Keratinocyte (primary cell): ENCODE measurements at regions not wholly inside any gene's neighbourhood (a gene's known extent, or its start where the extent isn't known, plus 50 kb on each side); places are given as distances from the start of the nearest gene placed in this dataset.
"Not testable (repeated sequence)": the region's sequence is repeated elsewhere in the genome, so short reads cannot be mapped to it uniquely, and the experiment has no call there.

Experiments used
- DNase-seq: peaks from one replicate; pipeline ENCODE4 v3.0.0-alpha.2; 2011; ENCODE audit warnings: low read depth, missing footprints, low spot score
- FAIRE-seq: peaks from 2 replicates; lab custom pipeline; 2011; peaks lifted over from hg19 to GRCh38; lab: Jason Lieb, UNC
- H2AFZ ChIP-seq: 2 replicates; pipeline ENCODE4 v1.6.0; 2012; ENCODE audit warnings: low read length, control low read depth, inconsistent platforms; ENCODE audit not compliant: control insufficient read depth
- H3K27ac ChIP-seq: 2 replicates; pipeline ENCODE4 v1.5.1; 2011; ENCODE audit warnings: low read length; ENCODE audit not compliant: control insufficient read depth, insufficient read depth
- H3K27me3 ChIP-seq: 3 replicates; pipeline ENCODE4 v1.6.0; 2011; ENCODE audit warnings: low read length; ENCODE audit not compliant: control insufficient read depth, insufficient read depth; ENCODE audit errors: extremely low read depth
- H3K36me3 ChIP-seq, 2 experiments: 2 replicates in 1 of 2; 3 replicates in 1 of 2; pipeline ENCODE4 v1.5.1; 2011; ENCODE audit warnings: low read length in 2 of 2, mild to moderate bottlenecking in 1 of 2; ENCODE audit not compliant: control insufficient read depth in 2 of 2, insufficient read depth in 2 of 2; ENCODE audit errors: extremely low read depth in 1 of 2
- H3K4me1 ChIP-seq: 3 replicates; pipeline ENCODE4 v1.5.1; 2011; ENCODE audit warnings: low read length; ENCODE audit not compliant: control insufficient read depth, insufficient read depth; ENCODE audit errors: extremely low read depth
- H3K4me2 ChIP-seq: 3 replicates; pipeline ENCODE4 v1.6.0; 2011; ENCODE audit warnings: low read depth, low read length; ENCODE audit not compliant: control insufficient read depth, insufficient read depth; ENCODE audit errors: extremely low read depth
- H3K4me3 ChIP-seq, 3 experiments: fragments of 200-600 bp in 1 of 3; sonication (generic) in 1 of 3; 2 replicates in 2 of 3; 3 replicates in 1 of 3; pipeline ENCODE4 v1.5.1; 2011 to 2016; ENCODE audit warnings: low read length in 3 of 3, mild to moderate bottlenecking in 3 of 3, control low read depth in 2 of 3, inconsistent platforms in 1 of 3, low read depth in 1 of 3, mixed read lengths in 1 of 3, mixed run types in 1 of 3, moderate library complexity in 1 of 3; ENCODE audit not compliant: control insufficient read depth in 2 of 3, insufficient read depth in 2 of 3; ENCODE audit errors: extremely low read depth in 1 of 3
- H3K79me2 ChIP-seq: 2 replicates; pipeline ENCODE4 v1.6.0; 2012; ENCODE audit warnings: low read length; ENCODE audit not compliant: control insufficient read depth, insufficient read depth
- H3K9ac ChIP-seq: 3 replicates; pipeline ENCODE4 v1.6.0; 2011; ENCODE audit warnings: low read length; ENCODE audit not compliant: control insufficient read depth, insufficient read depth; ENCODE audit errors: extremely low read depth
- H3K9me1 ChIP-seq: 3 replicates; pipeline ENCODE4 v1.6.0; 2011; ENCODE audit warnings: low read length; ENCODE audit not compliant: control insufficient read depth, insufficient read depth; ENCODE audit errors: extremely low read depth
- H3K9me3 ChIP-seq: 2 replicates; pipeline ENCODE4 v1.5.1; 2012; ENCODE audit warnings: low read depth, low read length; ENCODE audit not compliant: control insufficient read depth
- H4K20me1 ChIP-seq: 3 replicates; pipeline ENCODE4 v1.6.0; 2011; ENCODE audit warnings: low read length; ENCODE audit not compliant: control insufficient read depth, insufficient read depth; ENCODE audit errors: extremely low read depth
- EZH2 ChIP-seq: IDR thresholded peaks from one replicate; pipeline ENCODE4 v1.6.1; 2012; ENCODE audit warnings: inconsistent platforms, mild to moderate bottlenecking, low read length, moderate library complexity
- dilution Hi-C: fragments of 300-500 bp; cut with MboI; formaldehyde crosslinking; loops from one replicate; pipeline ENCODE4 v1.7.0; 2020; ENCODE audit warnings: low sequenced_read_pairs; ENCODE audit not compliant: extremely low pct_ligation_motif_present
- TF ChIP-seq, protein P1 (sequence below), 3 experiments: IDR thresholded peaks in 1 of 3; conservative IDR thresholded peaks in 1 of 3; optimal IDR thresholded peaks in 1 of 3; 2 replicates in 2 of 3; 3 replicates in 1 of 3; pipeline versions ENCODE3 to v1.5.1; 2011; ENCODE audit warnings: low read length in 3 of 3, mild to moderate bottlenecking in 3 of 3, moderate library complexity in 2 of 3, control low read depth in 1 of 3, inconsistent platforms in 1 of 3; ENCODE audit not compliant: insufficient read depth in 2 of 3; ENCODE audit errors: extremely low read depth in 1 of 3

DNA sequence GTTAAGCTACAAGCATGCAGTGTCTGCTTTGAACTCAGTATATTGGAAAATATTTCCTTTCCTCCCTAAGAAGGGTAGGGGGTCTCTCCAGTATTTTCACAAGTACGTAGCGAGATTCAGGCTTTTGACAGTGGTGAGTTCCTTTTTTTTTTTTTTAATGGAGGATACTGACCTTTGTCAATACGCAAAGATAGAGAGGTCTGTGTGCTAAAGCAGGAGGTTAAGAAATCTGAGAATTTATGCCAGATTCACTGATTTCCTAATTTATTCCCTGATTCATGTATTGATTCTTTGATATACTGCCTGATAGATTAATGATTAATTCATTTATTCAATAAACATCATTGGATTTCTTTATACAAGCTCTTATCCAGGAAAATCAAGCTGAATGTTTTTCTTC is 106.7 kb upstream of the CADM1 start:
- FAIRE-seq (no peak), DNase-seq (no peak)
- TF ChIP-seq EZH2: no peak
- TF ChIP-seq, protein P1, sequence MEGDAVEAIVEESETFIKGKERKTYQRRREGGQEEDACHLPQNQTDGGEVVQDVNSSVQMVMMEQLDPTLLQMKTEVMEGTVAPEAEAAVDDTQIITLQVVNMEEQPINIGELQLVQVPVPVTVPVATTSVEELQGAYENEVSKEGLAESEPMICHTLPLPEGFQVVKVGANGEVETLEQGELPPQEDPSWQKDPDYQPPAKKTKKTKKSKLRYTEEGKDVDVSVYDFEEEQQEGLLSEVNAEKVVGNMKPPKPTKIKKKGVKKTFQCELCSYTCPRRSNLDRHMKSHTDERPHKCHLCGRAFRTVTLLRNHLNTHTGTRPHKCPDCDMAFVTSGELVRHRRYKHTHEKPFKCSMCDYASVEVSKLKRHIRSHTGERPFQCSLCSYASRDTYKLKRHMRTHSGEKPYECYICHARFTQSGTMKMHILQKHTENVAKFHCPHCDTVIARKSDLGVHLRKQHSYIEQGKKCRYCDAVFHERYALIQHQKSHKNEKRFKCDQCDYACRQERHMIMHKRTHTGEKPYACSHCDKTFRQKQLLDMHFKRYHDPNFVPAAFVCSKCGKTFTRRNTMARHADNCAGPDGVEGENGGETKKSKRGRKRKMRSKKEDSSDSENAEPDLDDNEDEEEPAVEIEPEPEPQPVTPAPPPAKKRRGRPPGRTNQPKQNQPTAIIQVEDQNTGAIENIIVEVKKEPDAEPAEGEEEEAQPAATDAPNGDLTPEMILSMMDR (optimal IDR thresholded peaks at IDR 0.05 in 1 of 3, IDR thresholded peaks at IDR 0.05 in 1 of 3, conservative IDR thresholded peaks at IDR 0.05 in 1 of 3; ENCODE audit: extremely low read depth in 1 of 3, insufficient read depth in 2 of 3, low read length in 3 of 3): no peak
- Histone ChIP-seq H3K9ac (no peak overlapping the region), H3K27ac (no peak overlapping the region), H3K27me3 (peaks cover 10% of the 10 kb centered on the region), H3K4me3 (no peak overlapping the region), H2AFZ (no peak overlapping the region), H3K36me3 (no peaks in the 10 kb centered on the region), H4K20me1 (no peaks in the 10 kb centered on the region), H3K79me2 (no peaks in the 10 kb centered on the region), H3K4me2 (no peak overlapping the region), H3K9me1 (no peaks in the 10 kb centered on the region), H3K4me1 (no peaks in the 10 kb centered on the region), H3K9me3 (no peaks in the 10 kb centered on the region)
- dilution Hi-C loops: no loop called here

DNA sequence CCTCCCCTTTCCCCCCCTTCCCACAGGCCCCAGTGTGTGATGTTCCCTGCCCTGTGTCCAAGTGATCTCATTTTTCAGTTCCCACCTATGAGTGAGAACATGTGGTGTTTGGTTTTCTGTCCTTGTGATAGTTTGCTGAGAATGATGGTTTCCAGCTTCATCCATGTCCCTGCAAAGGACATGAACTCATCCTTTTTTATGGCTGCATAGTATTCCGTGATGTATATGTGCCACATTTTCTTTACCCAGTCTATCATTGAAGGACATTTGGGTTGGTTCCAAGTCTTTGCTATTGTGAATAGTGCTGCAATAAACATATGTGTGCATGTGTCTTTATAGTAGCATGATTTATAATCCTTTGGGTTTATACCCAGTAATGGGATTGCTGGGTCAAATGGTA is 106.0 kb upstream of the CADM1 start:
- H3K79me2 ChIP-seq, H3K9ac ChIP-seq, H3K9me1 ChIP-seq, H3K9me3 ChIP-seq, H3K4me2 ChIP-seq, H3K27me3 ChIP-seq, H3K4me1 ChIP-seq, H4K20me1 ChIP-seq, DNase-seq, H3K4me3 ChIP-seq, H2AFZ ChIP-seq, FAIRE-seq, H3K27ac ChIP-seq, dilution Hi-C loops, H3K36me3 ChIP-seq: not testable (repeated sequence)

DNA sequence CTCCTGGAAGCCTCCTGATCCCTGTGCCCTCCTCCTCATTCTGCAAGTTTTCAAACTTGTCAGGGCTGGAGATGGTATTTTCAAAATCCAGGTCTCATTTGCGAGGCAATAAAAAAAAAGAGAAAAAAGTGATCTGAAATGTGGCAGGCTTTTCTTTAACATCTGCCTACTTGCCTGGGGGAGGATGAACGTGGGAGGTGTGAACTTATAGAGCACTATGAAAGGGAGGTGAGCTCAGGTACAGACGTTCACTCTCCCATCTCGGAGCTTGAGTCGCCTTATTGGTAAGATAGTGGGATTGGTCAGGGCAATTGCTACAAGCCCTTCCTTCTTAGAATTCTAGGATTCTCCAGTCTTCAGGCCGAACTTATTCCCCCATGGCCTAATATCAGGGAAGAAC is 104.8 kb upstream of the CADM1 start:
- Histone ChIP-seq H3K27ac (no peak overlapping the region), H3K4me2 (no peak overlapping the region), H3K27me3 (peaks cover 10% of the 10 kb centered on the region), H3K4me3 (no peak overlapping the region), H3K9me3 (no peaks in the 10 kb centered on the region), H3K36me3 (no peaks in the 10 kb centered on the region), H2AFZ (no peak overlapping the region), H3K79me2 (no peaks in the 10 kb centered on the region), H3K9me1 (no peaks in the 10 kb centered on the region), H4K20me1 (no peaks in the 10 kb centered on the region), H3K4me1 (no peaks in the 10 kb centered on the region), H3K9ac (no peak overlapping the region)
- TF ChIP-seq, protein P1 (optimal IDR thresholded peaks at IDR 0.05 in 1 of 3, IDR thresholded peaks at IDR 0.05 in 1 of 3, conservative IDR thresholded peaks at IDR 0.05 in 1 of 3; ENCODE audit: extremely low read depth in 1 of 3, insufficient read depth in 2 of 3, low read length in 3 of 3): no peak
- TF ChIP-seq EZH2: no peak
- dilution Hi-C loops: no loop called here
- DNase-seq (no peak), FAIRE-seq (no peak)
